Naive thymus-derived CD8-positive, alpha-beta T cell (primary cell): ENCODE measurements at regions not wholly inside any gene's neighbourhood (a gene's known extent, or its start where the extent isn't known, plus 50 kb on each side); places are given as distances from the start of the nearest gene placed in this dataset.
"Not testable (repeated sequence)": the region's sequence is repeated elsewhere in the genome, so short reads cannot be mapped to it uniquely, and the experiment has no call there.

Source experiments
- ATAC-seq, 2 donors: fragments of 150-1000 bp; cut with Tn5 transposase in 1 of 2; sonication (Bioruptor Pico), chemical (Tn5 transposase) in 1 of 2; 1 replicate in 1 of 2; 2 replicates in 1 of 2; pipeline ENCODE4 v1.10.0; 2021; ENCODE audit warnings: mild to moderate bottlenecking in 2 of 2, moderate library complexity in 2 of 2
- POLR2A ChIA-PET: fragments of 350-600 bp; sonication (Branson Sonifier 250); formaldehyde crosslinking; loops from one replicate; lab custom pipeline; 2021; ENCODE audit warnings: antibody characterized with exemption; lab: Charles Lee
- DNase-seq, 10 donors: peaks; one replicate each; pipeline versions ENCODE4 v3.0.0 to v3.0.0-alpha.2; 2020 to 2022
- H3K27ac Mint-ChIP-seq, 10 donors: one replicate each; pipeline ENCODE4 v1.8.0; 2020 to 2022; ENCODE audit warnings: mild to moderate bottlenecking in 10 of 10, mixed read lengths in 10 of 10, moderate library complexity in 4 of 10, inconsistent platforms in 1 of 10
- H3K27me3 Mint-ChIP-seq, 5 donors: one replicate each; pipeline ENCODE4 v1.8.0; 2021 to 2022; ENCODE audit warnings: mixed read lengths in 5 of 5
- H3K36me3 Mint-ChIP-seq, 3 donors: one replicate each; pipeline ENCODE4 v1.8.0; 2020 to 2022; ENCODE audit warnings: mixed read lengths in 3 of 3, mild to moderate bottlenecking in 2 of 3, inconsistent platforms in 1 of 3
- H3K4me1 Mint-ChIP-seq, 4 donors: one replicate each; pipeline ENCODE4 v1.8.0; 2021 to 2022; ENCODE audit warnings: mixed read lengths in 4 of 4
- H3K4me3 Mint-ChIP-seq, 10 donors: one replicate each; pipeline ENCODE4 v1.8.0; 2020 to 2022; ENCODE audit warnings: mild to moderate bottlenecking in 10 of 10, mixed read lengths in 10 of 10, moderate library complexity in 6 of 10, inconsistent platforms in 1 of 10
- H3K9me3 Mint-ChIP-seq, 9 donors: one replicate each; pipeline ENCODE4 v1.8.0; 2020 to 2022; ENCODE audit warnings: mixed read lengths in 9 of 9, mild to moderate bottlenecking in 3 of 9, inconsistent platforms in 1 of 9, moderate library complexity in 1 of 9

DNA sequence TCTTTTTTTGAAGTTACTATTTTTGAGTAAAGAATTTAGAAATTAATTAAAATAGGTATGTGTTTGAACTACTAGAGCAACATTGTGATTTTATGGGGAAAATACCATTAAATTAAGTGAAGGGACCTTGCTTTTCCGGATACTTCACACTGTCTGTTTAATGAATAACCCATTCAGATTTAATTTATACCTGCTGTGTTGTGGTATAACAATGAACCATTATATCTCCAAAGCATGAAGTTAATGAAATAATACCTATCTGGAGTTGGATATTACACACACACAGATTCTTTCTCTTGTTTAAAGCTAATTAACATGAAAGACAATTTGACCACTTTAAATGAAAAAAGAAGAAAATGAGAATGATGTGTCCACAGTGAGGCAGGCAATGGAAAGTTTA, 195.0 kb upstream of the GPRIN3 start:
- ATAC-seq, result no peak
- H3K9me3 Mint-ChIP-seq, result peaks cover 0 to 2% (median 0%) of the 10 kb centered on the region in 9 donors
- DNase-seq, result no peak

DNA sequence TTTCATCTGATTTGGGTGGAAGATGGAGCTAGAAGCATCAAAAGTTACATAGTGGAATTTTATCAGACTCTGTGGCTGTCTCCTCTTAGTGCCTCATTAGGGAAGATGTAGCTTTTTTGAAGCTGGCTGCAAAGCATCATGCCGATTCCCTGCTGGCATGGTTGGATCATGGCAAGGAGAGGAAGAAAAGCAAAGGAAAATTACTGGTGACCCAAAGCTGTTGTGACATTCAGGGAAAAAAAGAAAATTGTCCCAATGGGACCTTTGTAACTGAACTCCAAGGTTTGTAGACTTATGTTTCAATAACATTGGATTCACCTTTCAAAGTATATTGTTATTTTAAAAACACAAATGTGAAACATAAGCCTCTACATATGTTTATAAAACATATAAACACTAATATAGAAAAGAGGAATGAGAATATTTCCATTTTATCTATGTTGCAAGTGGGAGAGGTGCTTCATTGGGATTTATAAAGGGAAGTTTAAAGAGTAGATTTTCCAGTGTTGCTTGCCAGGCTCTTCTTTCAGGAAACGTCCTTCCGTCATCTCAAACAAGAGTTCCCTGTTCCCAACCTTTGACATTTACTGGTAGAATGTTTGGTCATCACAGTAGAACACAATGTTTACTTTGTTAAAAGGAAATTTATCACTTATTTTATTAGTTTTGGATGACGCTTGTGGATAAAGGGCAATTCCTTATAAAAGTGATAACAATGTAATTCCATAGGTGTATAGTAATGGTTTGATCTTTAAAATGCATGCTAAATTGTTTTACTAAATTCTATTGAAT, 190.1 kb upstream of the GPRIN3 start:
- Mint-ChIP-seq H3K9me3 (peaks cover 0 to 2% (median 0%) of the 10 kb centered on the region in 9 donors), H3K4me3 (no peak overlapping the region), H3K27ac (no peak overlapping the region), H3K36me3 (no peaks in the 10 kb centered on the region), H3K4me1 (no peaks in the 10 kb centered on the region), H3K27me3 (peaks cover 4 to 22% (median 7%) of the 10 kb centered on the region in 5 donors)
- DNase-seq (no peak), ATAC-seq (no peak)
- POLR2A ChIA-PET, result no interaction called here

More for the DNA sequence above, 195.0 kb upstream of the GPRIN3 start:
- Mint-ChIP-seq H3K4me3 (no peak overlapping the region), H3K4me1 (no peaks in the 10 kb centered on the region), H3K27ac (no peak overlapping the region), H3K36me3 (peaks cover 0 to 4% (median 0%) of the 10 kb centered on the region in 3 donors), H3K27me3 (peaks cover 4 to 22% (median 7%) of the 10 kb centered on the region in 5 donors)
- POLR2A ChIA-PET, result no interaction called here

DNA sequence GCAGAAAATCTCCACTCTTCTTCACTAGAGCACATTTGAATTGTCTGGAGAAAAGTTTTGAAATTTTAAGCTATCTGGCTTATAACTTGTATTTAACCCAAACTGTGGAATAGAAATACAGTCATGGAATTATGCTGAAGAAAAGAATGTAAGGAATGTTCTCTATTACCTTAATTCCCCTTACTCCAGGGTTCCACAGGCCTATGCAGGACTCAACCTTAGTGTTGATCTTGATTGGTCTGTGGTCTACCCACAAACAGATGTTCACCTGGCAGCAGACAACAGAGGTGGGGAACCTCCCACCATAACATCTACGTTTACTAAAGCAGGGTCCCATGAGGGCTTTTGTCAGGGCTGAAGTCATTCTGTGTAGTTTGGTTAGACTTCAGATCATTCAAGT, 189.3 kb upstream of the GPRIN3 start:
- POLR2A ChIA-PET, result no interaction called here
- no peak for ATAC-seq
- Mint-ChIP-seq H3K4me1 (no peaks in the 10 kb centered on the region), H3K4me3 (no peak overlapping the region), H3K27me3 (peaks cover 4 to 22% (median 7%) of the 10 kb centered on the region in 5 donors), H3K9me3 (peaks cover 0 to 2% (median 0%) of the 10 kb centered on the region in 9 donors), H3K36me3 (no peaks in the 10 kb centered on the region), H3K27ac (no peak overlapping the region)
- no peak for DNase-seq

DNA sequence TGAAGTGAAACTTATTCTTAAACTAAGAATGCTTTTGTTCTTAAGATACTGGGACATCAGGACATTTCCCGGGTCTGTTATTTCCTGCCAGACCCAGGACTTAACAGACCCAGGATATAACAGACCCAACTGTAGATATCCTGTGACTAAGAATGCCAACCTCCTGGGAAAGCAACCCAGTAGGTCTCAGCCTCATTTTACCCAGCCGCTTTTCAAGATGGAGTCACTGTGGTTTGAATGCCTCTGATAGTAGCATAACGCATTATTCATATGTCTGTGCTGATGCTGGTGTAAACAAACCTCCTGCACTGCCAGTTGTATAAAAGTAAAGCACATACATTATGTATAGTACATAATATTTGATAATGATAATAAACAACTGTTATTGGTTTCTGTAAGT, 185.8 kb upstream of the GPRIN3 start:
- Mint-ChIP-seq H3K27me3 (peaks cover 0 to 3% (median 0%) of the 10 kb centered on the region in 5 donors), H3K4me3 (no peak overlapping the region), H3K4me1 (peaks cover 0 to 6% (median under 1%) of the 10 kb centered on the region in 4 donors), H3K36me3 (no peaks in the 10 kb centered on the region), H3K9me3 (peaks cover 0 to 2% (median 0%) of the 10 kb centered on the region in 9 donors), H3K27ac (no peak overlapping the region)
- DNase-seq (no peak), ATAC-seq (no peak)
- POLR2A ChIA-PET, result no interaction called here

DNA sequence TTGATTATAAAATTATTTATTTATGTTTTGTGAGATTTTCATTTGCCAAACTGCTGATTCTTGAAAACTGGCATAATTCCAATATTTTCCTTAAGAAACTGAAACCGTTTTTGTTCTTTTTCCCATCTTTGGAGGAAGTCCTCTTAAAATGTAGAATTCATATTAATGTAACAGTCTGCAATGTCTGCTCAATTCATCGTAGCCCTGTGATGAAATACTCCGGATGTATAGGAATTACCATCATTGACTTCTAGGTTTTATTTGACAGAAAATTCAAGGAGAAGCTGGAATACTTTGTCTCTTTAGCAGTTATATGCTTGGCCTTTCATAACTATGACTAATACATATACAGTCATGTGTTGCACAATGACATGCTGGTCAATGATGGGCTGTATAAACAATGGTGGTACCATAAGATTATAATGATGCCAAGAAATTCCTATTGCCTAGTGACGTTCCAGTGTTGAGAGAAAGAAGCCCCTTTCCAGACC, 185.0 kb upstream of the GPRIN3 start:
- Mint-ChIP-seq H3K9me3 (peaks cover 0 to 2% (median 0%) of the 10 kb centered on the region in 9 donors), H3K4me3 (no peak overlapping the region), H3K4me1 (peaks cover 0 to 8% (median under 1%) of the 10 kb centered on the region in 4 donors), H3K27ac (no peak overlapping the region), H3K36me3 (no peaks in the 10 kb centered on the region), H3K27me3 (peaks cover 0 to 3% (median 0%) of the 10 kb centered on the region in 5 donors)
- DNase-seq (no peak), ATAC-seq (no peak)
- POLR2A ChIA-PET, result no interaction called here

DNA sequence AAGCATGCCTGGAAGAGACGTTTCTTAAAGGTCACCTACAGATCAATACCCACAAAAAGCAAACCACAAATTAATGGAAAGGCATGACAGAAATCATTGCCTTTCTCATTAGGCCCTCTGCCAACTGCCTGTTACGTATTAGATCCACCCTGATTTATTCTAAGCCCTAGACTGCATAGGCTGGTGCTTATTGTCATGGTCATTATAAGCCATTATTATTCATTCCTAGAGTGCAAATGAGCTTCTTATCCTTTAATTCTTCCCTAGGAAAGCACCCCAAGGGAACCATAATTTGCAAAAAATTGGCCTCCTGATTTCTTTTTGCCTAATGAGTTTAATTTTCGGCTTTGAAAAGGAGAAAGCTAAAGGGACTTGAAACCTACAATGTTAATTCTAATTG, 184.2 kb upstream of the GPRIN3 start:
- DNase-seq, result no peak
- peaks cover 0 to 3% (median 0%) of the 10 kb centered on the region in 5 donors for H3K27me3 Mint-ChIP-seq
- no peaks in the 10 kb centered on the region for H3K36me3 Mint-ChIP-seq
- peaks cover 0 to 2% (median 0%) of the 10 kb centered on the region in 9 donors for H3K9me3 Mint-ChIP-seq
- ATAC-seq, result no peak
- H3K4me3 Mint-ChIP-seq, result no peak overlapping the region
- POLR2A ChIA-PET, result no interaction called here
- no peak overlapping the region for H3K27ac Mint-ChIP-seq
- H3K4me1 Mint-ChIP-seq, result peaks cover 0 to 10% (median under 1%) of the 10 kb centered on the region in 4 donors

DNA sequence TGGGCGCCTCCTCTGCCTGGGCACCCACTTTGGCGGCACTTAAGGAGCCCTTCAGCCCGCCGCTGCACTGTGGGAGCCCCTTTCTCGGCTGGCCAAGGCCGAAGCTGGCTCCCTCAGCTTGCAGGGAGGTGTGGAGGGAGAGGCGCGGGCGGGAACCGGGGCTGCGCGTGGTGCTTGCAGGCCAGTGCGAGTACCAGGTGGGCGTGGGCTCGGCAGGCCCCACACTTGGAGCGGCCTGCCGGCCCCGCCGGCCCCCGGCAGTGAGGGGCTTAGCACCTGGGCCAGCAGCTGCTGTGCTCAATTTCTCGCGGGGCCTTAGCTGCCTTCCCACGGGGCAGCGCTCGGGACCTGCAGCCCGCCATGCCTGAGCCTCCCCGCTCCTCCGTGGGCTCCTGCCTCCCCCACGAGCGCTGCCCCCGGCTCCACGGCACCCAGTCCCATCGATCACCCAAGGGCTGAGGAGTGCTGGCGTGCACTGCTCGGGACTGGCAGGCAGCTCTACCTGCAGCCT, 182.4 kb upstream of the GPRIN3 start:
- H3K9me3 Mint-ChIP-seq, result not testable (repeated sequence)

DNA sequence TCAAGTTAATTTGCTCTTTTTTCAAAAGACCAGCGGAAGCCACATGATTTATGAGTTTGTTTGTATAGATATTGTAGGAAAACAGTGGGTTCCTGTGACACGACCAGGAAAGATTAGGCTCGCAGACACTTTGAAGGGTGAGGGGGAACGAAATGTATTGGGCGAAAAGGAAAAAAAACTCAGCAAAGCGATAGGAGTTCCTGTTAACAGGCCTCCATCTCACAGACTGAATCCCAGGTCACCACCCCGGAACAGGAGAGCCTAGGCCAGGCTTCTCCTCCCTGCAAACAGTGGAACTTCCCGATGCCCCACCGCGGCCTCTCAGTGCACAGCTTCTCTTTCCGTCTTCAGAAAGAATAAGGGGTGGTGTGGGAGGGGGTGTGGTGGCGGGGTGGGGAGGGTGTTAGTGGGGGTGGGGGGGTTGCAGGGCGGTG, 181.8 kb upstream of the GPRIN3 start:
- DNase-seq (no peak), ATAC-seq (no peak)
- Mint-ChIP-seq H3K4me3 (no peak overlapping the region), H3K9me3 (no peaks in the 10 kb centered on the region), H3K4me1 (peaks cover 0 to 12% (median under 1%) of the 10 kb centered on the region in 4 donors), H3K27me3 (peaks cover 0 to 3% (median 0%) of the 10 kb centered on the region in 5 donors), H3K36me3 (no peaks in the 10 kb centered on the region), H3K27ac (no peak overlapping the region)
- POLR2A ChIA-PET, result no interaction called here

More for the DNA sequence above, 182.4 kb upstream of the GPRIN3 start:
- ATAC-seq, H3K36me3 Mint-ChIP-seq, POLR2A ChIA-PET, H3K27me3 Mint-ChIP-seq, H3K27ac Mint-ChIP-seq, H3K4me3 Mint-ChIP-seq: not testable (repeated sequence)
- DNase-seq, result peak in 1 of 10 donors; percentile 53
- peaks cover 0 to 12% (median under 1%) of the 10 kb centered on the region in 4 donors for H3K4me1 Mint-ChIP-seq

DNA sequence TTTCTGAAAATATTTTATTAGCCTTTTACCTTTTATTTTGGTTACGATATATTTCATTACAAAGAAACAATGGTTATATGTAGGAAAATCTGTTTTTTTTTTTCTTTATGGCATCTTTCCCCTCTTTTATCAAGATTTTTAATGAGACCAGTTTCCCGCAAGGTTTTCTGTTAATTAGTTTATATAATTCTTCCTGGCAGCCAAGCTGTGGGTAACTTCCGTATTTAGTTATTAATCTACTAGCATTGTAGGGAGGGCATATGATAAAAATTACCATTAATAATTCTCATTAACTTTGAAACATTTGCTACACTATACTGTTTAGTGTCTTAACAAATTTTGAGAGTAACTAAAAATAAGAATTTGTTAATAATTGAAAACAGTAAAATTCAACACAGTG, 181.1 kb upstream of the GPRIN3 start:
- Mint-ChIP-seq H3K36me3 (no peaks in the 10 kb centered on the region), H3K27ac (no peak overlapping the region), H3K4me1 (peaks cover 0 to 12% (median under 1%) of the 10 kb centered on the region in 4 donors), H3K27me3 (peaks cover 0 to 3% (median 0%) of the 10 kb centered on the region in 5 donors), H3K4me3 (no peak overlapping the region), H3K9me3 (no peaks in the 10 kb centered on the region)
- POLR2A ChIA-PET, result no interaction called here
- DNase-seq (no peak), ATAC-seq (no peak)

DNA sequence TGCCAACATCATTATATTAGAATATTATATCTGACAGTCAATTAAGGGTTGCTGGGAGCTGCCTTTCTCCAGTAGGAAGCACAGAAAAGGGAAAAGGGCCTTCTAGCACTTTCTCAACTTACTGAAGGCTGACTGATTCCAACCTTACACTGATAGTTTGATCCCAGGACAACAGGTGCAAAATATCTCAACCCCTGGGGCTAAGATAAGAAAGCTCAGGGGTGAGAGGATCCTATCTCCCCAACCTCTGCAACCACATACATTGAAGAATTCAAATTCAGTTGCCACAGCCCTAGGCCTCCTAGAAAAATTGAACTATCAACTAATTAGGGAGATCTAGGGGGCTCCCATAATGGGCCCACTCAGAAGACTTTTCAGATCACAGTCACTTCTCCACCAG, 179.1 kb upstream of the GPRIN3 start:
- peaks cover 0 to 12% (median under 1%) of the 10 kb centered on the region in 4 donors for H3K4me1 Mint-ChIP-seq
- POLR2A ChIA-PET, result no interaction called here
- H3K4me3 Mint-ChIP-seq, result peak overlapping the region in 1 of 10 donors; percentile 79
- H3K27ac Mint-ChIP-seq, result no peak overlapping the region
- no peaks in the 10 kb centered on the region for H3K36me3 Mint-ChIP-seq
- peaks cover 0 to 3% (median 0%) of the 10 kb centered on the region in 5 donors for H3K27me3 Mint-ChIP-seq
- ATAC-seq, result no peak
- H3K9me3 Mint-ChIP-seq, result no peaks in the 10 kb centered on the region
- DNase-seq, result no peak

DNA sequence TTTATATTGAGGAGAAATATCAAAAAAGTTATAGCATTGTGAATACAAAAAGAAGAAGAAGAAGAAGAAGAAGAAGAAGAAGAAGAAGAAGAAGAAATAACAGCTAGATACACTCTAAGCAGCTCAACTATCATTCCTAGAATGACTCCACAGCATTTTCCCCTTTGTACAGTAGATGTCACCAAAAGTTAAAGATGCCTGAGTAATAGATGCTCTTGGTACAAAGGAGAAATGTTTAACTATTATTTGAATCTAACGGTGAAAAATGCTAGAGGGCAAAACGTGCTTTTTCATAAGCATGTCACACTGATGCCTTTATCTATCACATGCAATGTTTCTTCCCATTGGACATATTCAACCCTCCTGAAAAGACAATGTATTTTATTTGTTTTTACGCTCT, 178.4 kb upstream of the GPRIN3 start:
- Mint-ChIP-seq H3K4me3 (no peak overlapping the region), H3K36me3 (no peaks in the 10 kb centered on the region), H3K4me1 (peaks cover 0 to 12% (median under 1%) of the 10 kb centered on the region in 4 donors), H3K27me3 (peaks cover 0 to 3% (median 0%) of the 10 kb centered on the region in 5 donors), H3K9me3 (no peaks in the 10 kb centered on the region), H3K27ac (no peak overlapping the region)
- POLR2A ChIA-PET, result no interaction called here
- ATAC-seq, result no peak
- DNase-seq, result no peak

DNA sequence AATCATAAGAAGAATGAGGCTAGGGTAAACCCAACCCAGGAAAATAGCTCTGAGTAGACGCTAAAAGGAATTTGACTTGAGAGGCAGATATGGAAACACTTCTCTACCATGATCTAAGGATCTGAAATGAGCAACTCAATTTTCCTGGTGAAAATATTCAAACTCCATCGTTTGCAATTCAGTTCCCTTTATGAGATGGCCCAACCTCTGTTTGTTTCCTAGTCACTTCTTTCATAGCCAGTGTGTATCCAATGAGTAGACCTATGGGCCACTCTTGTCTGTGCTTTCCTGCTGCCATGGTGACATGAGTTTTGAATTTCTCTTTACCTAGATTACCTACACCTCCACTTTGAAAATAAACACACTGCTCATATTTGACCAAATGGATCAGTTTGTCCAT, 176.2 kb upstream of the GPRIN3 start:
- Mint-ChIP-seq H3K36me3 (peaks cover 0 to 7% (median 4%) of the 10 kb centered on the region in 3 donors), H3K27ac (no peak overlapping the region), H3K4me1 (peaks cover 0 to 8% (median 0%) of the 10 kb centered on the region in 4 donors), H3K9me3 (peaks cover 0 to 21% (median 8%) of the 10 kb centered on the region in 9 donors), H3K27me3 (peaks cover 0 to 6% (median 0%) of the 10 kb centered on the region in 5 donors), H3K4me3 (no peak overlapping the region)
- POLR2A ChIA-PET, result no interaction called here
- ATAC-seq, result no peak
- no peak for DNase-seq
